ENCODE measurements at regions not wholly inside any gene's neighbourhood (a gene's known extent, or its start where the extent isn't known, plus 50 kb on each side); places are given as distances from the start of the nearest gene placed in this dataset.
A peak's percentile ranks its signal among the peaks of the same experiment; 100 is the strongest.

DNA sequence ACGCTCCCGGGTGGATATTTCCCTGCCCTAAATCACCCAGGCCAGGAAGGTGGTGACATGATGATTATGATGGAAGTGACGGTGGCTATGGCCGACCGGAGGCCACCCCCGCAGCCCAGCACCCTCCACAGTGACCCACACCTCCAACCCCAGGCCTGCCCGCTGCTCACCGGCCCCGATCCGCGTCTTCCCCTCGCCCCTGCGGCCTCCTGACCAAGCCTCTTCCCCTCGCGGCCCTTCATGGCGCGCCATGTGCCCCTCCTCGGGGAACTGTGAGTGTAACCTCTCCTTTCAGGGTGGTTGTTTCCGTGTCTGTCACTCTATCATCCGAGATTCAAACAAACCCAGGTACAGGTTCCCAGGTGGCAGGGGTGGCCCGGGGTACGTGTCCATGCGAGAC is 78.3 kb downstream of the UNCX start:
- Histone ChIP-seq H3K4me3 (no peak overlapping the region), H3K36me3 (no peaks in the 10 kb centered on the region), H3K9me3 (replicated peaks) (peaks cover 9% of the 10 kb centered on the region), H3K4me1 (no peaks in the 10 kb centered on the region), H3K27me3 (ENCODE audit: low read depth) (peaks cover 71% of the 10 kb centered on the region), H3K27ac (replicated peaks) (no peak overlapping the region)
- TF ChIP-seq, protein P1, sequence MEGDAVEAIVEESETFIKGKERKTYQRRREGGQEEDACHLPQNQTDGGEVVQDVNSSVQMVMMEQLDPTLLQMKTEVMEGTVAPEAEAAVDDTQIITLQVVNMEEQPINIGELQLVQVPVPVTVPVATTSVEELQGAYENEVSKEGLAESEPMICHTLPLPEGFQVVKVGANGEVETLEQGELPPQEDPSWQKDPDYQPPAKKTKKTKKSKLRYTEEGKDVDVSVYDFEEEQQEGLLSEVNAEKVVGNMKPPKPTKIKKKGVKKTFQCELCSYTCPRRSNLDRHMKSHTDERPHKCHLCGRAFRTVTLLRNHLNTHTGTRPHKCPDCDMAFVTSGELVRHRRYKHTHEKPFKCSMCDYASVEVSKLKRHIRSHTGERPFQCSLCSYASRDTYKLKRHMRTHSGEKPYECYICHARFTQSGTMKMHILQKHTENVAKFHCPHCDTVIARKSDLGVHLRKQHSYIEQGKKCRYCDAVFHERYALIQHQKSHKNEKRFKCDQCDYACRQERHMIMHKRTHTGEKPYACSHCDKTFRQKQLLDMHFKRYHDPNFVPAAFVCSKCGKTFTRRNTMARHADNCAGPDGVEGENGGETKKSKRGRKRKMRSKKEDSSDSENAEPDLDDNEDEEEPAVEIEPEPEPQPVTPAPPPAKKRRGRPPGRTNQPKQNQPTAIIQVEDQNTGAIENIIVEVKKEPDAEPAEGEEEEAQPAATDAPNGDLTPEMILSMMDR (IDR thresholded peaks at IDR 0.05; ENCODE audit: borderline replicate concordance): no peak
- intact Hi-C loops (cut with micrococcal nuclease): no loop called here
- DNase-seq: no peak

DNA sequence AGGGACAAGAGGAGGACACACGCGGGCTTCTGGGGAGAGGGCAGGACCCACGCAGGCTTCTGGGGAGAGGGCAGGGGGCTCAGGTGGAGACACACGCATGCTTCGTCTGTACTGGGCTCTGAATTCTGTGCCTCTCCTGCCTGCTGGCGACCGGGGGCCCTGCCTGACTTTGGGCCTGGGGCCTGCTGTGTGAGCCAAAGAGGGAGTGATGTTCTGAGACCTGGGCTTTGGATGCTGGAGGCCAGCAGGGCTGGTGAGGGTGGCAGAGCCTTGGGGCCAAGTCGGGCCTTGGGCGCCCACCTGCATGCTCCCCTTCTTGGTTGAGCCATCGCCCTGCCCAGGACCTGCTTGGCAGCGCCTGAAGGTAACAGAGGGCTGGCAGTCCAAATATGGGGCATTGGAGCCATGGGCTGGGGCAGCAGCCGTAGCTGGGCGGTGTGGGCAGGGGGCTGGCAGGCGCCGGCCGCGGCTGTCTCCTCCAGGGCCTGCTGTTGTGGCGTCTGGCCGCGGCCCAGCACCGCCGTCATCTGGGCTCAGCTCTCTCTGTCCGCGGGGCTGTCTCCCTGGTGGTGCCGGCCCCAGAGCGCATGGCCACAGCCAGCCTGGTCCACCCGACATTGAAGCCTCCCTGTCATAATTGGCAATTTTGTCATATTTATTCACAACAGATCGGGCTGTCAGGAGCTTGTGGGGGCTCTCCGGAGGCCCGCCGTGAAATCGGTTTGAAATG is 78.9 kb downstream of the UNCX start:
- intact Hi-C loops (cut with micrococcal nuclease): no loop called here
- Histone ChIP-seq H3K4me3 (no peak overlapping the region), H3K36me3 (no peaks in the 10 kb centered on the region), H3K27ac (replicated peaks) (no peak overlapping the region), H3K9me3 (replicated peaks) (peaks cover 9% of the 10 kb centered on the region), H3K4me1 (no peaks in the 10 kb centered on the region), H3K27me3 (ENCODE audit: low read depth) (peaks cover 73% of the 10 kb centered on the region)
- TF ChIP-seq, protein P1 (IDR thresholded peaks at IDR 0.05; ENCODE audit: borderline replicate concordance): no peak
- no peak for DNase-seq

DNA sequence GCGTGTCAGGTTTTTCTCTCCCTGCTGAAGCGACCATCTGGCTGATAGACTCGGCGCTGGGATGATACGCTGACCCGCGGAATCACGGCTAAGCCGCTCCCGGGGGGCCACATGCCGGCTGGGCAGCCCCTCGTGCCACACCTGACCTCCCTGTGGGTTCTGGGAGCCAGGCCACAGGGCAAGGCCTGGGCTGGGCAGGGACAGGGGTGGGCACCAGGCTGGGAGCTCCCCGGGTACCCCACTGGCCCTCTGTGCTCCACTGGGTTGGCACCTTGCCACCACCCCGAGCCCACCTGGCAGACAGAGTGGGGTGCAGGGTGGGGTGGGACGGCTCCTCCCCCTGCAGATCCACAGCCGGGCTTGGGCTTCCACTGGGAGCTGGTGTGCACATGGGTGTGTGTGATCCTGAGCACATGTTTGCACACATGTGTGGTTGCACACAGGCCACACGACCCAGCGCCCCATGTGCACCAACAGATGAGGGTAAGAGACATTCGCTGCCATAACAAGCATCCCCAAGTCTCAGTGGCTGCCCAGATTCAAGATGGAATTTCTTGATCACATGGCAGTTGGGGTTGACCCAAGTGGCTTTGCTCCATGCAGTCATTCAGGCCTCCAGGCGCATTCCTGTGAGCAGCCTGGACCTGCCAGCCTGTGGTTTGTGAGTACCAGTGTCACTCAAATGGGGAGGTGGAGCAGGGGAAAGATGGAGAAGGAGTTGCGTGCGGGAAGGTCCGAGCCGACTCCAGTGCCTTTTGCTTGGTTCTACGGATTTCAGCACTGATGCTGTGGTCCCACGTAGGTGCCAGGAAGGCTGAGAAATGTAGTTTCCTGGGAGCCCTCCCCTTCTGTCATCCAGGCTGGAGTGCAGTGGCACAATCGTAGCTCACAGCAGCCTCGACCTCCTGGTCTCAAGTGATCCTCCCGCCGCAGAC is 79.7 kb downstream of the UNCX start:
- no peak for DNase-seq
- Histone ChIP-seq H3K27me3 (ENCODE audit: low read depth) (peaks cover 66% of the 10 kb centered on the region), H3K36me3 (no peaks in the 10 kb centered on the region), H3K4me1 (no peaks in the 10 kb centered on the region), H3K4me3 (no peak overlapping the region), H3K9me3 (replicated peaks) (peaks cover 9% of the 10 kb centered on the region), H3K27ac (replicated peaks) (no peak overlapping the region)
- TF ChIP-seq, protein P1 (IDR thresholded peaks at IDR 0.05; ENCODE audit: borderline replicate concordance): no peak
- intact Hi-C loops (cut with micrococcal nuclease): no loop called here

DNA sequence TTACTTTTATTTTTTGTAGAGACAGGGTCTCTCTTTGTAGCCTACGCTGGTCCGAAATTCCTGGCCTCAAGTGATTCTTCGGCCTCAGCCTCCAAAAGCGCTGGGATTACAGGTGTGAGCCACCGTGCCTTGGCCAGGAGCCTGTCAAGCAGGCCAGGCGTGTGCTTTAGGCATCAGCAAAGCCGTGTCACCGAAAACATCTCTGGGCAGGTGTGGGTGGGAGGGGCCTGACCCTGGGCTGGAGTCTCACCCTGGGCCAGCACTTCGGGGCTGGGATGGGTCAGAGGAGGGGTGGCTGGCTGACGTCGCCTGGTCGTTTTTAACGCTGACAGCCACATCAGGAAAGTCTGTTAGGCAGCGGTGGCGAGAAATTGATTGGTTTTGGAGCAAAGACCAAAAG is 80.9 kb downstream of the UNCX start:
- peaks cover 9% of the 10 kb centered on the region for H3K9me3 ChIP-seq (replicated peaks)
- intact Hi-C loops (cut with micrococcal nuclease): no loop called here
- H3K4me3 ChIP-seq: no peak overlapping the region
- DNase-seq: peak; percentile 3
- peaks cover 66% of the 10 kb centered on the region for H3K27me3 ChIP-seq (ENCODE audit: low read depth)
- no peaks in the 10 kb centered on the region for H3K4me1 ChIP-seq
- H3K27ac ChIP-seq (replicated peaks): no peak overlapping the region
- TF ChIP-seq, protein P1 (IDR thresholded peaks at IDR 0.05; ENCODE audit: borderline replicate concordance): no peak
- H3K36me3 ChIP-seq: no peaks in the 10 kb centered on the region

DNA sequence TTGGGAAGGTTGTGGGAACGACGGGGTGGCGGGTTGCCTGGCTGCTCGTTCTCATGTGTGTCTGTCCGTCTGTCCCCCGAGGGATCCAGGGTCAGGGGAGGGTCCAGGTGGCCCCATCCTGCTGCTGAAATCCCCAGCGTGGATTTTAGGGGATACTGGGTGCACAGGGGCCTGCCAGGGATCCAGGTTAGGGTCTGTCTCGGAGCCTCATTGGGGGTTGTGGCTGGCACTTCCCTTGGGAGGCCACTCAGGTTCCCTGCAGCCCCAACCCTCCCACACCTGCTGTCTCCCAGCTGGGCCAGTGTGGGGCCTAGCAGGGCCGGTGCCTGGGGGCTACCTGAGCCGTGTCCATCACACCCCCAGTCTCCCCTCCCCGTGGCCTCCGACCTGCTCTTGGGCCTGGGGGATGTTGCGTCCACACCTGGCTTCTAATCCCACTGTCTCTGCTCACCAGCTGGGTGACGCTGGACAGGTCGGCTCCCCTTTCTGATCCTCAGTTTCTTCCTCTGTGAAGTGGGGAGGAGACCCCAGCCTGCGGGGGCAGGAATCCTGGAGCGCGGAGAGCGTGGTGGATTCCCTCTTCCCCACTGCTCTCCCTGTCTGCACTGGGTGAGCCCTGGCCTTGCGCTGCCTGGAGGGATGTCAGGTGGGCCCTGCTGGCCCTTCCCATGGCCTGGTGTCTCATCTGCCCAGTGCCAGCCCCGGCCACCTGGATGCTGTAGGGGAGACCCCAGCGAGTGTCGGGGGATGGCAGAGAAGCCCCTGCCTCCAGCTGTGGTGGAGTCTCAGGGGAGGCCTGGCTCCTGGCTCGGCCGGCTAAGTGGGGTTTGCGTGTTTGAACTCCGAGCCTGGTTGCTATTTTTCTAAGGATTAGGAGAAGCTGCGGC is 81.6 kb downstream of the UNCX start:
- TF ChIP-seq, protein P1 (IDR thresholded peaks at IDR 0.05; ENCODE audit: borderline replicate concordance): no peak
- Histone ChIP-seq H3K27me3 (ENCODE audit: low read depth) (peaks cover 64% of the 10 kb centered on the region), H3K27ac (replicated peaks) (no peak overlapping the region)

More for the DNA sequence above, 81.6 kb downstream of the UNCX start:
- intact Hi-C loops (cut with micrococcal nuclease): no loop called here
- peak; percentile 4 for DNase-seq
- Histone ChIP-seq H3K4me1 (no peaks in the 10 kb centered on the region), H3K36me3 (no peaks in the 10 kb centered on the region), H3K4me3 (no peak overlapping the region), H3K9me3 (replicated peaks) (peaks cover 9% of the 10 kb centered on the region)
